HG03064 (cell line): ENCODE measurements at regions not wholly inside any gene's neighbourhood (a gene's known extent, or its start where the extent isn't known, plus 50 kb on each side); places are given as distances from the start of the nearest gene placed in this dataset.

Experiments used
- ATAC-seq: cut with Tn5 transposase; IDR thresholded peaks from one replicate; pipeline ENCODE4 v1.9.1; 2021; ENCODE audit warnings: low read depth; ENCODE audit not compliant: unreplicated experiment

DNA sequence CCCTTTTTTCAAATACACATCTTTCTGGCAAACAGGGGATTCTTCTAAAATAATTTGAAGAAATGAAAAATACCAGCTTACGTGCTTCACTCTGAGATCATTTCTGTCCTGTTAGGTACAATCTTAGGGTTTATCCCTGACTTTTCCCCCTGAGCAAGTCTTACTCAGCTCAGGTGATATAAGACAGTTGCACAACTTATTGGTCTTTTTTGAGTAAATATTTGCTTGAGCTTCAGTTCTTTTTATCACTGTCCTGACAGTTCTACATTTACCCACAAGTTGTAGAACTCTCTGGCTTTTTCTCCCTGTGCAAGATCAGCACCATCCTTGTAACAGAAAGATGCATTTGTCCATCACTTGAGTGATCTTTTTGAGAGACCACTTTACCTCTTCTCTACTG, 84.9 kb downstream of the MID1IP1 start:
- no peak for ATAC-seq

DNA sequence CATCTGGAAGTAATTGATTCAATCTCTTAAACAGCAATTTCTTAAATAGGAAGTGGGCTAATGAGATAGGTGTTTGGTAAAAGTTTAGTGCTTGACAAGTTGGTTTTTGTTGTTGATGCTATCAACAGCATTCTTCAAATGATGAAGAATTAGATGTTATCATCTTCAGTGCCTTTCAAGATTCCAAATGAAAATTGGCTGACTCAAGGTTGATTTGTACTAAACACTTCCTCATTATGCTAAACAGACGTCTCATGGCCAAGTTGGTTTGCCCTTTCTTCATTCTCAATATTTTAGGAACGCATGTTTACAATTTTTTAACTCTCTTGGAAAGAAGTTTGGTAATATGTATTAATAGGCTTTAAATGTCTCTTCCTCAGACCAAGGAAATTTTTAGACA, 86.0 kb downstream of the MID1IP1 start:
- no peak for ATAC-seq

DNA sequence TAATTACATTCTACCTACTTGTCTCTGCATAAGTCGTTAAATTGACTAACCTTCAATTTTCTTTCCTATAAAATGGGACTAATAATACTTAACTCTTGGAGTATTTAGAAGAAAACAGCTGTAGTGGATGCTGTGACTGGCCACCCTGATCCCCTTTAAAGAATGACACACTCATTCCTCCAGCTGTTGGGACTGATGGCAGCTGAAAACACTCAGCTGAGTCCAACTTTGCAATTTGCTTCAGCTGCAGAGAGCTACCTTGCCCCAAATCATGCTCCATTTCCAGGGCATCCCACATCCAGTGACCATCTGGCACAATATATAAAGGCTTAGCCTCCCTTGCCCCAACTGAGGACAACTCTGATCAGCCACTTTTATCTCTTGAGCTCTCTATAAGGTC, 89.1 kb downstream of the MID1IP1 start:
- no peak for ATAC-seq

DNA sequence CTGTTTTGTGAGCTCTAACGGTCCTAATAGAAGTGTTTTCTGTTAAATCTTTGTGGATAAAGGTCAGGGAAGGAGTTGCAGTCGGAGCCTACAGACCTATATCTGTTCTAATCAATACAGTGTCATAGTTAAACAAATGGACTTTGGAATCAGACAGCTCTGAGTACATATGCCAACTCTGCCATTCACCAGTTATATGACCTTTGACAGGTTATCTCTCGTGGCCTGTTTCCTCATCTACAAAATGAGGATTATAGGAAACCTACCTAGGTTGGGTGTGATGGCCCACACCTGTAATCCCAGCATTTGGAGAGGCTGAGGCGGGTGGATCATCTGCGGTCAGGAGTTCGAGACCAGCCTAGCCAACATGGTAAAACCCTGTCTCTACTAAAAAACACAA, 89.7 kb downstream of the MID1IP1 start:
- no peak for ATAC-seq

DNA sequence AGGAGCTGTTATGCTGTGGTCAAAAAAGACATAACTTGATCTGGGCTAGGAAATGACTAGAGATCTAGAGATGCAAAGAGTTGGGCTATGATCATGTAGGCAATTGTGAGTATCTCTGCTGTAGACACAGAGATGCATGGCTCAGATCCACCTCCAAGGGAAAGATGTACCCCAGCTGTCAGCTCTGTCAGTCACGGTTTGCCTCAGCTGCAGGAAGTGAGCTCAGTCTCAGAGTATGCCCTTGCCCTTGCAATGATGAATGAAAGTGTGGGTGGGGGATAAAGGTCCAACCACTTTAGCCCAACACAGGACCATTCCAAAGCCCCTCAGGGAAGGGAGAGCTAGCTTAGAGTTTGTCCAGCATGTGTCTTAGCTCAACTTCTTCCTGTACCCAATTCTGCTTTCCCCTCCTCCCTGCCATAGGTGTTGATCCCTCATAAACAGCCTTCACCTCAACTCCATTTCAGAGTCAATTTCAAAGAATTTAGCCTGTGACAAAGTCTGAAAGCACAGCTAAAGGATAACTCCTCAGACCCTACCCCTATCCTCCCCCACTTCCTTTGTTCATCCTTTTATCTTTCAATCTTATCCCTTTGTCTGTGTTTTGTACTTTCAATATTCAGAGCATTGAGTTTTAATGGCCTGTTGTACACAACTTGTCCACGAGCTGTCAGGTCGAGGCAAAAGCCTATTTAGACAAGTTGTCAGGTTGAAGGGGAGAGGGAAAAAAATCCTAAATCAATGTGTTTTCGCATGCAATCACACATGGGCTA, 90.6 kb downstream of the MID1IP1 start:
- peak; percentile 96 for ATAC-seq

DNA sequence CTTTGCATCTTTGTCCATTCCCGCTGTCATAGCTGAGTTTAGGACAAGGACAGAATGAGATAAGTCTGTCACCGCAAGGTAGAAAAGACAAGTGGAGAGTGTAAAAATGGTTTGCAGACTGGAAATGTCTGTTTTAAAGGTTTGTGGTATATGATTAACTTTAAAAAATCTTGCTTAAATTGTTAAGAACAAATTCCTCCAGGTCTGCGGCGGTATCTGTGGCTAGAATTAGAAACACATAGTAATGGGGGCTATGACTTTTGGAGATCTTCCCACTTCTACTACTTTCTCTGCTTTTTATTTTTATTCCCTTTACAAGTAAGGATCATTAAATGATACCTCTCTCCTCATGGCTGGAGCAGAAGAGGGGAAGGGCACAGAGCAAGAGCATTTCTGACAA, 92.2 kb downstream of the MID1IP1 start:
- ATAC-seq = no peak

DNA sequence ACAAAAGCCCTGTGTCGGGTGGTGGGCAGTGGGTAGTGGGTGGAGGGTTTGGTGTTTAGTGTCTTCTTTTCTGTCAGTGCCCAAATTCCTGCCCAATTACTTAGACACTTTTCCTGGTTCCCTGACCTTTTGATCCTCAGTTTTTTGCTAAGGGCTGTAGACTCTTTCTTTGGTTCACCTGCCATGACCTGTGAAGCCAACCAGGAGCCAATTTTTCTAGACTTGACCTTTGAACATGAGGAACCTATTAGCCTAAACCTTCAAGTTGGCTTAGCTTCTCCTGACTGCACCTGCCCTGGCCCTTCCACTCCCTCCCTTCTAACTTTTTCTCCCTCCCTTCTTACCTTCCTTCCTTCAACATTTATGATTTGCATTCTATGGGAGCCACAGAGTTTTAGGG, 94.5 kb downstream of the MID1IP1 start:
- no peak for ATAC-seq

DNA sequence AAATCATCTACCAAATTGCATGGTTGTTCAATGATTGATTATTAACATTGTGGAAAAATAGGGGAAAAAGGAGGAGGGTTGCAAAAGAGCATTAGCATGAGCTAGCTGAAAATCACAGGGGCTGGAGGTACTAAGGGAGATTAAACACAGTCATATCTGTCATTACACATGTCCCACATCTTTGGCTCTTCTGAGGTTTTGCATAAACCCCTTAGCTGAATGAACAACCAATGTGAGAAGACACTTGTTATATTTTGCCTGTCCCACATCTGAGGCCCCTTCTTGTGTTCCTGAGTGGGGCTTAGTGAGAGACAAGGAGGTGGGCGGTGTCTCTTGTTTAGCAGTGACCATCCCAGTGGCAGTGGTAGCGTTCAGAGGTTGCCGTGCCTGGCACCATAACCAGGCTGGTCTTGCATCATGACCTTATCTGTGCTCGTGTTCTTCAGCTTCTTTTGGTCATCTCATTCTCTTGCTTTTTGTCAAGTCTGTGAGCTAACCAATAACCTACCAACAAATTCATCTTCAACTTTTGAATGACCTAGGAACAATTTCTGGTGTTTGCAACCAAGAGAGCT, 95.6 kb downstream of the MID1IP1 start:
- no peak for ATAC-seq

DNA sequence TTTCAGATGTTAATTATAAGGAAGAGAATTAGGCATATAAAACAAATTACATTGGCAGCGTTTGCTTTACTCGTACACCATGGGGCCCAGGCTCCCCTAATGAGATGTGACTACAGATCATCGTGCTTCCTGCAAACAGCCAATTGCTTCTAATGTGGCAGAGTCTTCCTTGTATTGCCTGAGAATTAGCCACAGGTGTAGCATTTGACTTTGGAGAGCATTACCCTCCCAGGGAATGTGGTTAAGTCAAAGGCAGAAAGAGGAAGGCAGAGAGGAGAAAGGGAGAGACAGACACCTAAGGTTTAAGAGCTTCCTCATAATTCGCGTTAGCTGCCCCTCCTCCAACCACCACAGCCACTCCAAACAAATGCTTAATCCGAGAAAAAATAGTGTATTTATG, 97.0 kb downstream of the MID1IP1 start:
- no peak for ATAC-seq

DNA sequence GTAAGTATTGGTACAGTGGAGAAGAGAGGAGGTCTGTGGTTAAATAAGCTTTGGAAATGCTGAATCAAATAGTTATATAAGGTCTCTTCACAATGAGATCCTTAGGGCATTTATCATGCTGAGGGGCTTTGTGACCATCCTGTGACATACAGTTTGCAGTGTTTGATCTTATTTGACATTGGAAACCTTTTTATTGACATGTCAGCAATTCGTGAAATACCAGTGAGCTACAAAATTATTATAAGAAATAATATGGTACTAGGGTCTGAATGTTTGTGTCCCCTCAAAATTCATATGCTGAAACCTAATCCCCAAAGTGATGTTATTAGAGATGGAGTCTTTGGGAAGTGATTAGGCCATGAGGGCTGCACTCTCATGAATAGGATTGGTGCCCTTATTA, 98.4 kb downstream of the MID1IP1 start:
- no peak for ATAC-seq

DNA sequence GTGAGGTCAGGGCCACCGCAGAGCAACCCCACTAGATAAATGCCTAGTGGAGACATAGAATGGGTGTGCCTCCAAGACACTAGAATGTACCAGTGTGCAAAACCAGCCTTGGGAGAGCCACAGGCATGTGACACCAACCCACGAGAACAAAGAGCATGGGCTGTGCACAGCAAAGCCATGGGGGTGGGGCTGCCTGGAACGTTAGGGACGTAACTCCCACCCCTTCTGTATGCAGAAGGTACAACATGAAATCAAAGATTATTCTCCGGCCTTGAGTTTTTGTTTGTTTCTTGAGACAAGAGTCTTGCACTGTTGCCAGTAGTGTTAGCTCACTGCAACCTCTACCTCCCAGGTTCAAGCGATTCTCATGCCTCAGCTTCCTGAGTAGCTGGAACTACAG, 99.5 kb downstream of the MID1IP1 start:
- no peak for ATAC-seq

DNA sequence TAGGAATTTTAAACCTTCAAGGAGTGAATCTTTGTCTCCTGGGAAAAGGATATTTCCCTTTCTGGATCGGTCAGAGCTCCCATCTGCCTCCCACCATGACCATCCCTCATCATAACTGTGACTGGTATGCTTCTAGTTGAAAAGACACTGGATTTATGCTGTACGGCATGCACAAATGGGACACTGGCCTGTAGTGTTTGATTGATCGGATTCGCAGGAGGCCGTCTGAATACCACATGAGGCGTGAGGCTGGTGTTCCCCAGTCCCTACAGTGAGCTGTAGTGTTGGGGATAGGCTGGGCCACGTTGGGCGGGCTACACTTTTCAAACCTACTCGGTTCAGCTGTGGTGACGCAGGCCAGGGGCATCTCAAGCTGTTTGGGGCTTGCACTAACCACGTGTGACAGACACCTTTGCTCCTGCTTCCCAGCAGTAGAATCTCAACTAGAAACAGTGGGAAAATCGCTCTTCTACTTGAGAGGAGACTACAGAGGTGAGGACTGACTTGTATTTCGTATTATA, 101.8 kb downstream of the MID1IP1 start:
- ATAC-seq = no peak

DNA sequence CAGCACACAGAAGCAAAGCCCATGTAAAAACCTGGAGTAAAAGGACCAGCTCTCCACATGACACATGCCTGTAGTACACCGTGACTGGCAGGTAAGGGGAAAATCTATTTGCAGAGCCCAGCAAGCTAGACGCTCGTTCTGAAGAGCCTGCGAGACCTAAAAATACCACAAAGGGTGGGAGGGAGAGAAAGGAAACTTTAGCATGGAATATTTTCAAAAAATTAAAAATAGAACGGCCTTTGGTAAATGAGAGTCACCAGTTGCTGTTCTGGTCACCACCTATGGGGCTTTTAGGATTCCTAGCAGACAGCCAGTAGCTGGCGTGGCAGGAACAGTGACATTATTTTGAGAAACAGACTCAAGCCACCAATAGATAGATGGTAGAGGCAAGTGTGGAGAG, 115.5 kb downstream of the MID1IP1 start:
- ATAC-seq = no peak

DNA sequence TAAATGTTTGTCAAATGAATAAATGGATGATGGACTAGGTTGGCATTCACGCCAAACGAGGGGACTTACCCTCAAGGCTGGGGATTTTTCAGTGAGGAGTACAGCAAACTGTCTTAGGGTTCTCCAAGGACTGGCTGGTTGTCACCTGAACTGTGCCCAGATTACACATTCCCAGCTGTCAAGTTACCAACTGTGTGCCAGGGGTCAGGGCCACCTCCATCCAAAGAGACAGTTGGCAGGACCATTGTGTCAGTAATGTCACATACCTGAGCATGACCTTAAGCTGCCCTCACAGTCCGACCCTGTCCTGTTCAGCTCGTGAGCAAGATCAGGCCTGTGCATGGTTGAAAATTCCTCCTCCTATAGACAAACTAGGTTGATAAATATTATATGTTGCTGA, 116.7 kb downstream of the MID1IP1 start:
- ATAC-seq = no peak

DNA sequence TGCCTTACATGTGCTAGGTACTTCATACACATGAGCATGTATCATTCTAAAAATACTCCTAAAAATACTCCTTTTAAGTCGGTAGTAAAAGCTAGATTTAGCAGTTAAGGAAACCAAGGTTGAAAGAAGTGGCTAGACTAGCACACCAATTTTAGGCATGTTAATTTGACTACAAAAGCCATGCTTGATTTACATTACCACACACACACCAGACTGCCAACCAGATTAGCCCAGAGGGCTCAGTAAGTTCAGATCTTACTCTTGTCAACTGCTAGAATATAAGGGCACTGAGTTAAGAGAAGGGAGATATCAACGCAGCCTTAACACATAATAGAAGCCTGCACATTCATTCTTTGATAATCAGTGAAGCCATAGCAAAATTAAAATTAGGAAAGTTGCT, 117.9 kb downstream of the MID1IP1 start:
- ATAC-seq = no peak

DNA sequence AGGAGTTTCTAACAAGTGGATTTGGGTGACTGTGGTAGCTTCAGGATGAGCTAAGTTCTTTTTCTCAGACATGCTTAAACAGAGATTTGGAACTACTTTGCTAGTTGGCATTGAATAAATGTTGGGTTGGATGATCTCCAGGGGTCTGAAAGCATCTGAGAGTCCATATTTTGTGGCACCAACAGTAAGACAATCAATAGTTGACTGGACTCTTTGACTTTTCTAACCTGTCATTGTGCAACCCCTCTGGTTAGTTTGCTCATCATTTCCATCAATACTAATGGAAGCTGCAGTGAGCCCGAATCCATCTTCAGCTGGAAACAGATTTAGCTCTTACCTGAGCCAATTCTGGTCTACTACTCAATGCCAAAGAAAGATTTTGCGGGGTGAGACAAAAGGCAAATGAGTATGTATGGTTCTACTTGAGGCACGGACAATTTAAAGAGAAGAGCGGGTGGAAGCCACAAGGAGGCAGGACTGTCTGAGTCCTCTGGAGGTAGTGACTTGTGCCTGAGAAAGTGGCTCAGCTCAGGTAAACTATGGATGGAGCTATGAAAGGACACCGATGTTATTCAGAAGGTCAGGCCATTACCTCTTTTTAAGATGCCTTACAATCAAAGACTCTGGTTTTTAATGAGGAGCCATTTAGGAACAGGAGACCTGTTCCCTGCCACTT, 118.7 kb downstream of the MID1IP1 start:
- no peak for ATAC-seq

DNA sequence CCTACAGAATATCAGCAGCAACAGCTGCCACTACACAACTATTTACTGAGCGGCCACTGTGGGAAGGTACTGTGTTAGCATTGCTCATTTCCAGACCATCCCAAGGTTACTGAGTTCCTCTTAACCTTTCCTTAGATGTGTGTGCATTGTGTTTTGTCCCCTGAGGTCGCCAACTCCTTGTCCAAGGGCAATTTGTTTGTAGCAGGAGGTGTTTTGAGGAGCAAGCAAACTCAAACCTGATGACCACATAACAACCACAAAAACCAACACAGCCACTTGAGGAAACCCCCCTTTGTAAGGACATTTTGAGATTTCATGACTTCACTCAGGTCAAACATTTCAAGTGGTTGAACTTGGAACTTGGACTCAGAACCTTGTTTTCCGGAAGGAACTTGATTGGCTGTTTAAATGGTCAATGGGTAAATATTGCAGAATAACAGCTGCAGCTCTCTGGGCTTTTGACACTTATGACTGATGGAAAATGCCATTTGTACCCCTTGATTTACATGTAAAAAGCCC, 122.3 kb downstream of the MID1IP1 start:
- no peak for ATAC-seq

DNA sequence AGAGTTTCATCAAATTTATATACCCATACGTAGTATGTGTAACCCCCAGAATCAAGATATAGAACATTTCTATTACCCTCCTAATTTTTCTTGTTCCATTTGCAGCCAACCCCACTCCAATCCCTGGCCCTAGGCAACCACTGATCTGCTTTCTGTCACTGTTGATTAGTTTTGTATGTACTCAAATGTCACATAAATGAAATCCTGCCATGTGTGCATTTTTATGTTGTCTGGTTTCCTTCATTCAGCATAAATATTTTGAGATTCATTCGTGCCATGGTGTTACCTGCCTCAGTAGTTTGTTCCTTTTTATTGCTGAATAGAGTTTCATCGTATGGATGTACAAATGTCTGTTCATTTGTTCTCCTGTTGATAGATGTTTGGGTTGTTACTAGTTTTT, 126.3 kb downstream of the MID1IP1 start:
- ATAC-seq = no peak

DNA sequence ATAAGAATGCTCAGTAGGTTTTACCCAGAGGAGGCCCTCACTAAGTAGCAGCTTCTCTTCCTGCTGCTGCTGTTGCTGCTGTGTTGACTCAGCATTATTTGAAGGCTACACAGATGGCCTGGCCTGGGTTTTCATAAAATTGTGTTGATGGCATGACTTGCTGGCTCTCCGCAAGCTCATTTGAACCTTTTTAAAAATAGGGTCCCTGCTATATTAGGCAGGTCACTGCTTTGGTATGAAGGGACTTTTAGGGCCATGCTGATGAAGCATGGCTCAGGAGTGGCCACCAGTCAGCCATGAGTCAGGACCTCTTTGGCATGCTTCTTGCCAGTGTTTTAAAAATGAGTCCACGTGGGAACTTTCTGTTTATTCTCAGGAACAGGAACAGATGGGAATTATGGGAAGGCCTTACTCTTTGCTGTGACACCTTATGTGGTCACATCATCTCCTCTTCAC, 128.7 kb downstream of the MID1IP1 start:
- ATAC-seq = no peak

DNA sequence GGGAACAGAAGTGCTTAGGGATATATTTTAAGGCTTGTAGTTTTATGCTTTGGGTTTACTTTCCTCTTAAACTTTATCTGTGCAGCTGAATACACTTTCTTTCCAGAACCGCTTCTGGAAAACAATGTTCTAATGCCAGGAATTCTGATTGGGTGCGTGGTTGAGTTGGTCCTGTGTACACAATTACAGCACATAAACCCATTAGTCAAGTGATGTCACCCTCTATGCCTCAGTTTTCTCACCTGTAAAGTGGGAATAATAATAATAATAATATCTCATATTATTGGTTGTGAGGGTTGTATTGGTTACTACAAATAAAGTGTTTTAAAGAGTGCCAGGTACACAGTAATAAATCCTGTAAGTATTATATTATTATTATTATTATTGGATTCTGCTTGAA, 129.2 kb downstream of the MID1IP1 start:
- ATAC-seq = no peak

DNA sequence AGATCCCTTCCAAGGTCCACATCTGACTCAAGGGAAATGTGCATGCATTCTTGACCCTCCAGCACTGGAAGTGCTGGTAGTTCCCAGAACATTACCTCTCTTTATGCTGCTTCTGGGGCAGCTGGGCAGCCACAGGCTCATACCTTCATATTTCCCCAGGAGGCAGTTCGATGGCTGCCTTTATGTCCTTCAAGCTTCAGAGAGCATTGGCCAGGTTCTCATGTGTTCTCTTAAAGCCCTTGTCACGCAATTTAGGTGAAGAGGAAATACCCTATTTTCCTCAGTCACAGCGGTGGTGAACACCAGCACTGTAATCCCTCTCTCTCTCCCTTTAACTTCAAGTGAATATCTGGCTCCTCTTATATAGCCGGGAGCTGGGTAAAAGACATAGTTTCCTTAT, 134.3 kb downstream of the MID1IP1 start:
- ATAC-seq = no peak

DNA sequence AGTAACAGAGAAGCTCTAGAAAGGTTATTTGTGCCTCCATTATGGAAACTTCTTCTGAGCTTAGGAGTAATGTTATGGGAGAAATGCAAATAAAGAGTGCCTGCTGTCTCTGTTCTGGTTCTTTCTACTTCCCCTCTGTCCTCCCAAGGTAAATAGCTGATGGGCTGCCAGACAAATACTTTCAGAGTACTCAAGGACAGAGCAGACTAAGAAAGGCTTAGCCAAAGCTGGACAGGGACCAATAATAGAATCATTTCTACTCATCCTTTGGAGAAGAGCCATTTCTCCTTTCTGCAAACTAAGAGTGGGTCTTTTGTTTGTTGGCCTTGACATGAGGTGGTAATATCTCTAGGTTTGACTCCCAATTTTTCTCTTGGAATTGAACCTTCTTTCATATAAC, 136.1 kb downstream of the MID1IP1 start:
- ATAC-seq = no peak
